ENCODE measurements at regions not wholly inside any gene's neighbourhood (a gene's known extent, or its start where the extent isn't known, plus 50 kb on each side); places are given as distances from the start of the nearest gene placed in this dataset.
"Not testable (repeated sequence)": the region's sequence is repeated elsewhere in the genome, so short reads cannot be mapped to it uniquely, and the experiment has no call there.

DNA sequence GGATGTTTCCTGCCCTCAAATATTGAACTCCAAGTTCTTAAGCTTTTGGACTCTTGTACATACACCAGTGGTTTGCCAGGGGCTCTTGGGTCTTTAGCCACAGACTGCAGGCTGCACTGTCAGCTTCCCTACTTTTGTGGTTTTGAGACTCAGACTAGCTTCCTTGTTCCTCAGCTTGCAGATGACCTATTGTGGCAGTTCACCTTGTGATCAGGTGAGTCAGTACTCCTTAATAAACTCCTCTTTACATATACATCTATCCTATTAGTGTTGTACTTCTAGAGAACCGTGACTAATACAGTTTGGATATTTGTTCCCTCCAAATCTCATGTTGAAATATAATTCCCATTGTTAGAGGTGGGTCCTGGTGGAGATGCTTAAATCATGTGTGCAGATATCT is 681.9 kb upstream of the ARRDC3 start:
- Mint-ChIP-seq H3K27ac (no peak overlapping the region), H3K36me3 (no peaks in the 10 kb centered on the region), H3K9me3 (peaks cover 16 to 23% of the 10 kb centered on the region in 2 donors)
- DNase-seq (ENCODE audit: low spot score in 2 of 2) = no peak
- ATAC-seq = no peak

DNA sequence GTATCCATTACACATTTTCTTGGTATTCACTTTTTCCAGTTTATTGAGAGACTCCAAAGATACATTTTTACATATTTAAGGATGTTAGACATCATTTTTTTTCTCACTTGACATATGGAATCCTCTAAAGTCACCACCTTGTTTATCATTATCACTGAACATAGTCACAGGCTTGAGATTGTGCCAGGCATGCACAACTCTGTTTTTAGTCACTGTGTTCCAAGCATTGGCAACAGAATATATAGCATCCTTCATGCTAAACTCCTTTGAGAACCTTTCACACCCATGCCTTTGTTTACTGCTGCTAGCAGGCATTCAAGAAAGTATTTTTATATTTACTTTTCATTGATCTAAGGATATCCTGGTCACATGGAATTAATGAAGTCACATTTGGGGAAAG is 668.6 kb upstream of the ARRDC3 start:
- DNase-seq (ENCODE audit: low spot score in 2 of 2) = no peak
- Mint-ChIP-seq H3K9me3 (peaks cover 13 to 16% of the 10 kb centered on the region in 2 donors), H3K27ac (no peak overlapping the region), H3K36me3 (no peaks in the 10 kb centered on the region)
- no peak for ATAC-seq

DNA sequence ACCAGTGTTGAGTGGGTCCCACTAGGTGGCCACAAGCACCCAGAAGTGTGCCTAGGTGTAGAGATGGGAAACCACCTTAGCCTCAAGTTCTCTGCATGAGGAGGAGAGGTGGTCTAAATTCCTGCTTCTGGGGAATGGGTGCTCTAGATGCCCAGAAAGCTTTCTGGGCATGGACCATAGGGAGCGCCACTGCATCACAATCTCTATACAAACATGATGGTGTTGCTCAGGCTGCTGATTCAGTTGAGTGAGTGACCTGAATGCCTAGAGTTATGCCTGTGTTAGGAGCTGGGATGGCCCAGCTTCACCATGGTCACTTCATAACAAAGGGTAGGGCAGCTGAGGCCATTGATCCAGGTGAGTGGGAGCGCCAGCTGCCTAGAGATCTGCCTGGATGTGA is 667.9 kb upstream of the ARRDC3 start:
- no peak overlapping the region for H3K27ac Mint-ChIP-seq
- no peak for DNase-seq (ENCODE audit: low spot score in 2 of 2)
- H3K36me3 Mint-ChIP-seq = no peaks in the 10 kb centered on the region
- no peak for ATAC-seq
- H3K9me3 Mint-ChIP-seq = peaks cover 13 to 15% of the 10 kb centered on the region in 2 donors

DNA sequence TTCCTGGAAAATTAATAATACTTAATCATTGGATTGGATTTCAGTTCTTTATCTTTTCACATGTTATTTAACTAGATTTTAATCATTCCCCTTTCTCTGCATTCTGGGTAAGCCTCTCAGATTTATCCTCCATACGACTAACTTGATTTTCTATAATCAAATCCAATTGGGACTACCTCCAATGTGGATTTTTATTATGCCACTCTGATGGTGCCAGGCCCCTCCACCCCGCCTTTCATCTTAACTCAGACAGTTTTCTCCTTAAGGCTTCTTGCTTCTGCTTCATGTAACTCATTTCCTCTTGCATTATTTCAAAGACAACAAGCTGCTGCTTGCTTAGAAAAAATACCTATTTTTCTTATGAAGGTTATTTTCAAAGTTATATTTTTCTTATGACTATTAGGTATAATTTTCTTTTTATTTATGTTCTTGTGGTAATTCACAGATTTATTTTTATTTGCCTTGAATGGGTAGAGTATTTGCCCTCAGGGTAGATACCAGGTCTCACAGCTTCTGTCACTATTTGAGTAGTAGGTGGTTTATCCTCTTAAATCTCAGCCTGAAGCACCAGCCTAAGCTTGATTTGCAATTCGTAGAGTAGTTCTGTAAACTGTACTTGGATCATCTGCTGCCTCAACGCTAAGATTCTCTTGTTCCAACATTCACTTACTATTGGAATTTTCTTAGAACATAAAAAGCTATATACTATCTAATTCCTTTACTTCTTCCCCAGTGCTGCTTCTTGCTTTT is 659.0 kb upstream of the ARRDC3 start:
- ATAC-seq = no peak
- DNase-seq (ENCODE audit: low spot score in 2 of 2) = no peak
- no peak overlapping the region for H3K27ac Mint-ChIP-seq
- H3K36me3 Mint-ChIP-seq = no peaks in the 10 kb centered on the region
- peaks cover 12 to 19% of the 10 kb centered on the region in 2 donors for H3K9me3 Mint-ChIP-seq

DNA sequence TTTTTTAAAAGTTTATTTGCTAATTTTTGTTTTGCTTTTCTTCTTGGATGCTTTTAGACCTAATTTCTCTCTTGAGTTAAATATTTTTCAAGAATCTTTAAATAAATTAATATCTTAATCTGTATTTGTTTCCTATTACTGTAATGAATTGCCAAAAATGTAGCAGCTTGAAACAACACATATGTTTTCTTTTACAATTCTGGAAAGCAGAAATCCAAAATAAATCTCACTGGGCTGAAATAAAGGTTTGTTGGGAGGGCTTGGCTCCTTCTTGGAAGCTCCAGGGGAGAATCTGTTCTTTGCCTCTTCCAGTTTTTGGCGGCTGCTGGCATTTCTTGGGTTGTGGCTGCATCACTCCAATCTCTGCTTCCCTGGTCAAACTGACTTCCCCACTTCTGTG is 658.1 kb upstream of the ARRDC3 start:
- Mint-ChIP-seq H3K9me3 (peaks cover 12% of the 10 kb centered on the region in 2 donors), H3K27ac (no peak overlapping the region), H3K36me3 (no peaks in the 10 kb centered on the region)
- DNase-seq (ENCODE audit: low spot score in 2 of 2) (no peak), ATAC-seq (no peak)

DNA sequence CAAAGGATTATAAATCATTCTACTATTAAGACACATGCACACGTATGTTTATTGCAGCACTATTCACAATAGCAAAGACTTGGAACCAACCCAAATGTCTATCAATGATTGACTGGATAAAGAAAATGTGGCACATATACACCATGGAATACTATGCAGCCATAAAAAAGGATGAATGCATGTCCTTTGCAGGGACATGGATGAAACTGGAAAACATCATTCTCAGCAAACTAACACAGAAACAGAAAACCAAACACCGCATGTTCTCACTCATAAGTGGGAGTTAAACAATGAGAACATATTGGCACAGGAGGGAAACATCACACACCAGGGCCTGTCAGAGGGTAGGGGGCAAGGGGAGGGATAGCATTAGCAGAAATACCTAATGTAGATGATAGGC is 646.7 kb upstream of the ARRDC3 start:
- H3K27ac Mint-ChIP-seq; ATAC-seq; DNase-seq (ENCODE audit: low spot score in 2 of 2); H3K9me3 Mint-ChIP-seq; H3K36me3 Mint-ChIP-seq: not testable (repeated sequence)

DNA sequence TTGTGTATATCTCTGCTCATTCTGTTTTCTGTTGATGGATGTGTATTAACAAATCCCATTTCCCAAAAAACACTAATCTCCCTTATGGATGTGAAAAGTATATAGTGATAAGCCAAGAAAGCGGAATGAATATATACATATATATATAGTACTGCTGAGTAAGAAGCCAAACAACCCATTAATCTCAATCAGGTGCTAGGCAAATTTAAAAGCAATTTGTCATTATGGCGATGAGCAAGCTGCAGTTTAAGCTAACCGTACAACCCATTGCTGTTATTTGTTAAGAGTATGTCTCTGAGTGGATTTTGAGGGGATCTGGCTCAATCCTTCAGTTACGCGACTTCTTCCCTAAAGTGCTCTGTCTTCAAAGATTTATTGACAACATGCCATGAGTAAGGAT is 640.4 kb upstream of the ARRDC3 start:
- H3K9me3 Mint-ChIP-seq = peaks cover 4 to 5% of the 10 kb centered on the region in 2 donors
- H3K36me3 Mint-ChIP-seq = no peaks in the 10 kb centered on the region
- ATAC-seq (no peak), DNase-seq (ENCODE audit: low spot score in 2 of 2) (no peak)
- no peak overlapping the region for H3K27ac Mint-ChIP-seq

DNA sequence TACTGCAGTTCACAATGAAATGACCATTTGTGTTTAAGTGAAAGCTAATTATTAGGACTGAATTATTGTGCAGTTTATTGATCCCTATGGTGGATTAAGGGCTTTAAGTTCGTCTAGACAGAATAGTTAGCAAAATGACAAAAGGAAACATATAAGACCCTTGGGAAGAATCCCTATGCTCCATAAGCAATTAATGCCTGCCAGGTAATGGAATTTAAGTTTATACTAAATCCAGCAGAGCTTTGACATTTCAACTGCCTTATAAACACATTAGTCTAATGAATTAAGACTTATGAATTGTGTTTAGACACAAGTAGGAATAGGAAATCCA is 640.0 kb upstream of the ARRDC3 start:
- no peak for ATAC-seq
- DNase-seq (ENCODE audit: low spot score in 2 of 2) = no peak
- Mint-ChIP-seq H3K9me3 (peaks cover 4 to 5% of the 10 kb centered on the region in 2 donors), H3K27ac (no peak overlapping the region), H3K36me3 (no peaks in the 10 kb centered on the region)

DNA sequence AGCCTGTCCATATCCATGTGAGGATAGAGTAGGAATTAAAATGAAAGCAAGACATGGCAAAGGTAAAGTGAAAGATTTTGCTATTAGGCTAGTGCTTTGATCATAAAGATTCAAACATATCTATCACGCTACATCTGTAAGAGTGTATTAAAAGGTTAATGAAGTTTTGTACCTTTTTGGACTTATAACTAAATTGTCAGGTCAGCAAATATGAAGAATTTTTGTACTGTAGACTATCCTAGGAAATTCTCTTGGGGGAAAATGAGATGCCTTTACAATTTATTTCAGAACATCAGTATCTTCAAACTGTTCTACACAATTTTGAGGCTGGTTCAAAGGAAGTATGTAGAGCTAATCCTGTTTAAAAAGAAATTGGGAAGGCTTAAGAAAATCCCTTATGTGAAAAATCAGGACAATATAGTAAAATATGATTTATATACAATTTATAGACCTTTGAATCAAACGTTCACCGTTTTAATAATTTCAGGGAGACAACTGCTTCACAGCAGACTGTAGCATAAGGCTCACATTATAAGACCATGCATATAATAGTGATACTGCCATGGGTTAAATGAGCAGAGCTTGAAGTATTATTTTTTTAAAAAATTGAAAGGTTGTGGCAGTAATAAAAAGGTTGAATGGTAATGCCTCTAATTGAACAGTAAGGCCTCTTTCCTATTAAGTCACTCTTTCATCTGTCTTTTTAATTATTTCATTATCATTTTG is 639.5 kb upstream of the ARRDC3 start:
- no peak for ATAC-seq

DNA sequence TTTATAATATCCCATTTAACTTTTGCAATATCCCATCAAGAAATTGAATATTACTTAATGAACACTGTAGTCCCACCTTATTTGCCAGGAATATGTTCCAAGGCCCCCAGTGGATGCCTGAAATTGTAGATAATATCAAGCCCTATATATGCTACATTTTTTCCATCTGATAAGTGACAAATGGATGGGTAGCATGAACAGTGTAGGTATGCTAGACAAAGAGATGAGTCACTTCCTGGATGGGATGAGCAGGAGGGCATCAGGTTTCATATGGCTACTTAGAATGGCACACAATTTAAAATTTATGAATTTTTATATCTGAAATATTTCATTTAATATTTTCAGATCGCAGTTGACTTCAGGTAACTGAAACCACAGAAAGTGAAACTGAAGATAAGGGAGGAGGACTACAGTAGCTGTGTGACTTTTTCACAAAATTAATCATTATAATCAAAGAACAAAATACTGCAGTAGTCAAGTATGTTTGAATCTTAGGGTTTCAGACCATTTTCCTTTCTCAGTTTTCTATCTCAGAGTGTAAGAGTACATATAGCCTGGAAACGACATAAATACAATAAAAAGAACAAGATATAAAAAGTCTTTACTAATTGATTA is 636.4 kb upstream of the ARRDC3 start:
- DNase-seq (ENCODE audit: low spot score in 2 of 2) = no peak
- Mint-ChIP-seq H3K27ac (no peak overlapping the region), H3K36me3 (no peaks in the 10 kb centered on the region), H3K9me3 (peaks cover 2 to 4% of the 10 kb centered on the region in 2 donors)
- no peak for ATAC-seq

More for the DNA sequence above, 639.5 kb upstream of the ARRDC3 start:
- no peak overlapping the region for H3K27ac Mint-ChIP-seq
- H3K9me3 Mint-ChIP-seq = peaks cover 4 to 5% of the 10 kb centered on the region in 2 donors
- no peaks in the 10 kb centered on the region for H3K36me3 Mint-ChIP-seq
- DNase-seq (ENCODE audit: low spot score in 2 of 2) = no peak

DNA sequence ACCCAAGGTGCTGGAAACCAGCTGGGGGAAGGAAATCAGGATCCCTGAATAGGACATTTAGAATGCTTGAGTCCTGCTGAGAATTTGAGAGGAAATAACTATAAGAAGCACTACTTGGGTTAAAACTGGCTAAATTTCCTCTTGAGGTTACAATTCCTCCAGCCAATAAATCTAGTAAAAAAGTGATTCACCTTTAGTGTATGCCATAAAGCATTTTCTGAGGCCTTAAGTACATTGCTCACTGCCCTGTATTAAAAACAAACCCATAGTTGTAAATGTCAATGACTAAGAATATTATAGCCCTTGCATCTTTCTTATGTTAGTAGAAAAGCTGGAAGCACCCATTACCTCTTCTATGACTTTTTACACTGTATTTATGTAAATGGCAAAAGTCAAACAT is 634.7 kb upstream of the ARRDC3 start:
- no peak for DNase-seq (ENCODE audit: low spot score in 2 of 2)
- no peaks in the 10 kb centered on the region for H3K36me3 Mint-ChIP-seq
- H3K27ac Mint-ChIP-seq = no peak overlapping the region

DNA sequence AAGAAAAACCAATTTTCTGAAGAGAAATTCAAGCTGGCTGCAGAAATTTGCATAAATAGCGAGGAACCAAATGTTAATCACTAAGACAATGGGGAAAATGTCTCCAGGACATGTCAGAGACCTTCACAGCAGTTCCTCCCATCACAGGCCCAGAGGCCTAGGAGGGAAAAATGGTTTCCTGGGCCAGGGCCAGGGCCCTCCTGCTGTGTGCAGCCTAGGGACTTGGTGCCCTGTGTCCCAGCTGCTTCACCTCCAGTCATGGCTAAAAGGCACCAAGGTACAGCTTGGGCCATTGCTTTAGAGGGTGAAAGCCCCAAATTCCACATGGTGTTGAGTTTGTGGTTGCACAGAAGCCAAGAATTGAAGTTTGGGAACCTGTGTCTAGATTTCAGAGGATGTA is 628.7 kb upstream of the ARRDC3 start:
- not testable (repeated sequence) for ATAC-seq; DNase-seq (ENCODE audit: low spot score in 2 of 2); H3K36me3 Mint-ChIP-seq; H3K9me3 Mint-ChIP-seq; H3K27ac Mint-ChIP-seq

More for the DNA sequence above, 634.7 kb upstream of the ARRDC3 start:
- no peak for ATAC-seq
- H3K9me3 Mint-ChIP-seq = peaks cover 4 to 5% of the 10 kb centered on the region in 2 donors

DNA sequence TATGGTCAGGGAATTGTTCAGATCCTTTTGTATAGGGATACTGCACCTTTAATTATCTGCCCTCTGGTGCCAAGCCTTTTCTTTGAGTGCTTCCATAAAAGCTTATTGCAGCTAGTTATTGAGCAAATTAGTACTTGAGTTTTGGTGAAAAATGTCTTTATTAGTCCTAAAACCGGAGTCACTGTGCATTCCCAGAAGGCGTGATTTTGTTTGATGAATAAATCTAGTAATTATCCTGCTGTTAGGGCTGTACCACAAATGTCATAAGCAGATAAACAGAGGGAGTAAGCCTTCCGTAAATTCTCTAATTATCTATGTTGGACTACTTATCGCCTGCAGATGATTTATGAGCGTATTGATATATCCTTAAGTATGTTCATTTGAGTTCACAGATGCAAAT is 620.7 kb upstream of the ARRDC3 start:
- no peak for DNase-seq (ENCODE audit: low spot score in 2 of 2)
- no peak for ATAC-seq
- Mint-ChIP-seq H3K36me3 (no peaks in the 10 kb centered on the region), H3K27ac (no peak overlapping the region), H3K9me3 (no peaks in the 10 kb centered on the region)

DNA sequence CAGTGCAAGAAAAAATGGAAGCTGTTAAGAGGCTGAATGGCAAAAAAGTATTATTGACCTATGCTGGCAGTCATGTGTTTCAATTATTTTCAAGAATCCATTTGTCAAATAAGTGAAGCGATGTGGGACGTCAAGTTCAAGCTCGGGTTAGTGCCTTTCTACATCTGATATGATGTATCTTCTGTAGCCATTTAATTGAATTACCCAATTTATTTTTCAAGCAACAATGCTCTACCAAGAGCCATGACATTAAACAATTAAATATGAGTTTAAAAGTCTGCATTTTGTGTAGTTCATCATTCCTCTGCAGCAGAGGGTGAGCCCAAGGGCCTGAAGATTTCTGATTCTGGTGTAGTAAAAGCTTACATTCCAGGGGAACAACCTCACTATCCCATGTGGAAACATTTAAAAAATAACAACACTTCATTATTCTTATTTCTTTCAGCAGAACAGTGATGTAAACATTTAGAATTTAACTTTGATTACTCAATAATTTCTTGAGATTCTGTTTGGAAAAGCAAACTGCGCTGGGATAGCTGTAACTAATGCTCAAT is 619.7 kb upstream of the ARRDC3 start:
- Mint-ChIP-seq H3K36me3 (no peaks in the 10 kb centered on the region), H3K27ac (no peak overlapping the region), H3K9me3 (no peaks in the 10 kb centered on the region)
- ATAC-seq (no peak), DNase-seq (ENCODE audit: low spot score in 2 of 2) (no peak)

DNA sequence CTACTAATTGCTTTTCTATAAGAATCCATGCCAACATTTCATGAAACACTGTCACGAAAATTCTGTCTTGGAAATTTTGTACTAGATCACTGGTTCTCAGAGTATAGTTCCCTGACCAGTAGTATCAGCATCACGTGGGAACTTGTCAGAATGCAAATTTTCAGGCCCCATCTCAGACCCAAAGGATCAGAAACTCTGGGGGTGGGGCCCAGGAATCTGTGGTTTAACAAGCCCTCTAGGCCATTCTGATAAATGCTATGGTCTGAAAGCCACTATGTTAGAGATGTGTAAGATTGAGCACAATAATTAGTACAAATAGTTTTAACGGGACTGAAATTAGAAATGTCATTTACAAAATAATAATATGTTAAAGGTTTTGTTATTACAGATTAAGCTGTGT is 615.7 kb upstream of the ARRDC3 start:
- Mint-ChIP-seq H3K9me3 (peaks cover 0 to 5% of the 10 kb centered on the region in 2 donors), H3K27ac (no peak overlapping the region), H3K36me3 (no peaks in the 10 kb centered on the region)
- ATAC-seq (no peak), DNase-seq (ENCODE audit: low spot score in 2 of 2) (no peak)

DNA sequence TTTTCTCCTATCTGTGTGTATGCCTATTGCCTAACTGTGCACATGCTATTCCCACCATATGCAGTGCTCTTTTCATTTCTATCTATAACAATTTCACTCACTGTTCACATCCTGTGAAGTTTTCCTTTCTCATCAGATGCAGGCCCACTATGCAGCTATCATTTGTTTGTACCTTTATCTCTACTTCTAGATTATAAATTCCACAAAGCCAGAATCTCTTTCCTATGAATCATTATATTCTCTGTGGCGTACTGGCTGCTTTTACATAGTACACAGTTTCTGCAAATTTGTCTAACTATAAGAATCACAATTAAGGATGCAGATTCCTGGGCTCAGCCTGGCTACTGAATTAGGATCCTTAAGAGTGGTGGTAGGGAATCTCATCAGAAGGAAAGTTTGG is 600.8 kb upstream of the ARRDC3 start:
- Mint-ChIP-seq H3K9me3 (peaks cover 0 to 5% of the 10 kb centered on the region in 2 donors), H3K36me3 (no peaks in the 10 kb centered on the region), H3K27ac (no peak overlapping the region)
- ATAC-seq = no peak
- no peak for DNase-seq (ENCODE audit: low spot score in 2 of 2)

DNA sequence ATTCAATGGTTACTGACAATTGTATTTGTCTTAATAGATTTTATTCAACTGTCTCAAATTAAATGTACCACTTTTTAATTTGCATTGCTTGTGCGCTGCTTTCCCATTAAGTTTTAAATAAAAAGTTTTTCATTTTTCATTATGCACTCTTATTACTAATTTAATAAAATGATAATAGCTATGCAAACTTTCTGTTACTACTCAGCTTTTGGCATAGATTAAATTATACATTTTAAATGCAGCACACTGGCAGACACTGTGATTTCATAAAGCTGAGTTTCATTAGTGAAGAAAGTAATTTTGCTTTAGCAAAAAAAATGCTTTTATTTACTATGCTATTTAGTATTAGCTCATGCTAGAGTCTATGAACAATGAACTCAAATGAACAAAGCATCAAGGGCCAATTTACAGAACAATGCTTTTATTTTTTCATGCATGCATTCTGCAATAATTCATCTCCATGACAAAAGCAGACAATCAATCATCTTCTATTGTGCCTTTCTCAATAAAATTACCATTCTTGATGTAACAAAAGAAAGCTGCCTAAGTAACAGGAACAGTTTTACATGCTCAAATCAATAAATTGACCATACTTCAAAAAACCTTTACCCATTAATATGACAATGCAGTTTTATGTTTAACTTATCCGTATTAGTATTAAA is 595.2 kb upstream of the ARRDC3 start:
- no peaks in the 10 kb centered on the region for H3K36me3 Mint-ChIP-seq
- no peak overlapping the region for H3K27ac Mint-ChIP-seq
- DNase-seq (ENCODE audit: low spot score in 2 of 2) (no peak), ATAC-seq (no peak)
- peaks cover 0 to 5% of the 10 kb centered on the region in 2 donors for H3K9me3 Mint-ChIP-seq

All from activated naive CD4-positive, alpha-beta T cell treated with anti-CD3 and anti-CD28 coated beads, Interleukin-2, amount 50 U/mL, for 72 hours (primary cell).